Testis (tissue), 2 donors: ENCODE measurements at regions not wholly inside any gene's neighbourhood (a gene's known extent, or its start where the extent isn't known, plus 50 kb on each side); places are given as distances from the start of the nearest gene placed in this dataset.

Experiments used
- DNase-seq: peaks from one replicate; pipeline ENCODE4 v3.0.0-alpha.2; 2019
- H3K27ac ChIP-seq, 2 donors: fragments of 200-600 bp; sonication (generic); one replicate each; pipeline ENCODE4 v1.5.1; 2019
- H3K27me3 ChIP-seq: fragments of 200-600 bp; sonication (generic); one replicate; pipeline ENCODE4 v1.5.1; 2019
- H3K36me3 ChIP-seq: fragments of 200-600 bp; sonication (generic); one replicate; pipeline ENCODE4 v1.5.1; 2017; ENCODE audit warnings: low read depth; ENCODE audit errors: missing control alignments
- H3K4me1 ChIP-seq: fragments of 200-600 bp; sonication (generic); one replicate; pipeline ENCODE4 v1.5.1; 2019
- H3K4me3 ChIP-seq, 2 donors: fragments of 200-600 bp; sonication (generic); one replicate each; pipeline ENCODE4 v1.5.1; 2017 to 2019
- H3K9me3 ChIP-seq: fragments of 200-600 bp; sonication (generic); one replicate; pipeline ENCODE4 v1.5.1; 2017
- POLR2A ChIP-seq: fragments of 450-650 bp; IDR thresholded peaks from one replicate; pipeline ENCODE4 v1.6.1; 2017; ENCODE audit warnings: antibody characterized with exemption, mild to moderate bottlenecking, moderate library complexity
- WGBS, 2 donors: methylation state at CpG; one replicate each; pipeline ENCODE4 v1.1.5; 2018; 5-methylcytosine and 5-hydroxymethylcytosine counted together
- intact Hi-C: fragments of 100-400 bp; cut with DNase I; formaldehyde crosslinking; loops from one replicate; pipeline ENCODE4 v1.15.1; 2023; ENCODE audit warnings: low total_unique reads
- TF ChIP-seq, protein P1 (sequence below), 3 experiments: fragments of 450-650 bp in 2 of 3; fragments of 200-600 bp in 1 of 3; sonication (generic) in 1 of 3; IDR thresholded peaks; one replicate each; pipeline ENCODE4 v1.5.1; 2016 to 2019; ENCODE audit warnings: antibody characterized with exemption in 3 of 3, mild to moderate bottlenecking in 2 of 3, moderate library complexity in 1 of 3

DNA sequence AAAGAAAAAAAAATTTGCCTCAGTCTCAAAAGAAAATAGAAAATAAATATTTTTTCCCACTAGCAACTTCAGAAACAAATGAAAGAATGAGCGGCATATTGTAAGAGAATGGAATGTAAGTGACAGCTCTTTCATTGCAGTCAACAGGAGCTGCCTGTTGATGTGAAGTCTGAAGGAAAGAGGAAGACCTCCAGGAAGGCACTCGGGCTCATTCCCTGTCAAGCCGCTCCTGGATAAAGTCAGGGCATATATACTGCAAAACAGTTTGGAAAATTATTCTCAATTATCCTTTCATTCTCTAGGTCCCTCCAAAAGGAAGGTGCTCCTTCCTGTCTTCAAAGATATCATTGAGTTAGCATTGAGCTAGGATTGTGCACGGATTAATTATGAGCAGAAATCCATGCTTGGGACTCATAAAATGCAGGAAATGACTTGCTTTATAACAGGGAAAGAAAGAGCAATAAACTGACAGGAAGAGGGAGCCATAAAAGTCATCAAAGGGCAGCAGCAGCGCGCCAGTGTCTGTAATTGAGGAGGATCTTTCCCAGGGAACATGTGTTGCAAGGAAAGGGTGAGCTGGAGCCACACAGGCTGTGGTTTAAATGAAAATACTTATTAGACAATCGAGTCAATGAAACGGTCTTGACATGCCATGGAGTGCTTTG is 218.2 kb downstream of the C6orf118 start:
- no peak for DNase-seq
- H3K36me3 ChIP-seq, result no peaks in the 10 kb centered on the region
- no peak overlapping the region for H3K27ac ChIP-seq
- 34 to 40% methylated on average over 8 of the region's 8 CpGs for WGBS, 2 donors
- intact Hi-C loops, result no loop called here
- no peak overlapping the region for H3K4me3 ChIP-seq
- no peaks in the 10 kb centered on the region for H3K4me1 ChIP-seq
- no peak for TF ChIP-seq POLR2A
- TF ChIP-seq, protein P1, sequence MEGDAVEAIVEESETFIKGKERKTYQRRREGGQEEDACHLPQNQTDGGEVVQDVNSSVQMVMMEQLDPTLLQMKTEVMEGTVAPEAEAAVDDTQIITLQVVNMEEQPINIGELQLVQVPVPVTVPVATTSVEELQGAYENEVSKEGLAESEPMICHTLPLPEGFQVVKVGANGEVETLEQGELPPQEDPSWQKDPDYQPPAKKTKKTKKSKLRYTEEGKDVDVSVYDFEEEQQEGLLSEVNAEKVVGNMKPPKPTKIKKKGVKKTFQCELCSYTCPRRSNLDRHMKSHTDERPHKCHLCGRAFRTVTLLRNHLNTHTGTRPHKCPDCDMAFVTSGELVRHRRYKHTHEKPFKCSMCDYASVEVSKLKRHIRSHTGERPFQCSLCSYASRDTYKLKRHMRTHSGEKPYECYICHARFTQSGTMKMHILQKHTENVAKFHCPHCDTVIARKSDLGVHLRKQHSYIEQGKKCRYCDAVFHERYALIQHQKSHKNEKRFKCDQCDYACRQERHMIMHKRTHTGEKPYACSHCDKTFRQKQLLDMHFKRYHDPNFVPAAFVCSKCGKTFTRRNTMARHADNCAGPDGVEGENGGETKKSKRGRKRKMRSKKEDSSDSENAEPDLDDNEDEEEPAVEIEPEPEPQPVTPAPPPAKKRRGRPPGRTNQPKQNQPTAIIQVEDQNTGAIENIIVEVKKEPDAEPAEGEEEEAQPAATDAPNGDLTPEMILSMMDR (IDR thresholded peaks at IDR 0.05), result no peak
- H3K9me3 ChIP-seq, result no peaks in the 10 kb centered on the region
- no peaks in the 10 kb centered on the region for H3K27me3 ChIP-seq

DNA sequence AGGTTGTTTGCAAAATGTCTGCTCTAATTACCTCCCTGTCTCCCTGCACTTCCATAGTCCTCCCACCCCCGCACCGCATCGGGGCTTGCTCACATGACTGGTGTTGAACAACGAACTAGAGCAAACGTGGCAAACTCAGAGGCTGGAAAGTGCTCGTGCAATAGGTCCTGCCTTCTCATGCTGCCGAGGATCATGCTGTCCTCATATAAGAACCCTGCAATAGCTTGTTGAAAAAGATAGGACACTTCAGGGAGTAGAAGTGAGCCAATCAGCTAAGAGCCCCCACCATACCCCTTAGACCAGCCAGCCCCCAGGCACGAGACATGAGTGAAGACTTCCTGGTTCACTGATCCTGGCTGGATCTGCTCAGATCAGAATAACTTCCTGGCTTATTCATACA is 219.2 kb downstream of the C6orf118 start:
- H3K27ac ChIP-seq, result no peak overlapping the region

DNA sequence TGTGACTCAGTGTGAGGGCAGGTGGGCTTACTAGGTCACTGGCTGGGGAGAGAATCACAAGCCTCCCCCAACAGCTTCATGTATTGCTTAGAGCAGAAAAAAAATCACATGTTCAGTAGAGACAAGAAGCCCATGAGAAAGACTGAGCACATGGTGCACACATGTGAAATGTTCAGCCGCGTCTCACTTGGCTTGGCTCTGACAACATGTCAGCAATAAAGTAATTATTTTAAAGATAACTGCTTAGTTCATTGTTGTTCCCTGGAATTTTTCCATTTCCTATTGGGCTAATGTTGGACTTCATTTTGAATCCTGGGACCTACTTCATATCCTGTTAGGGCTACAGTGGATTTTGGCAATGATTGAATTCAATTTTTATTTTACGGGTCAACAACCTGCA is 222.6 kb downstream of the C6orf118 start:
- intact Hi-C loops, result no loop called here
- H3K27me3 ChIP-seq, result no peaks in the 10 kb centered on the region
- WGBS, 2 donors, result 60 to 66% methylated on average over 3 of the region's 3 CpGs
- no peak for DNase-seq
- no peaks in the 10 kb centered on the region for H3K9me3 ChIP-seq
- no peaks in the 10 kb centered on the region for H3K4me1 ChIP-seq
- TF ChIP-seq POLR2A, result no peak
- TF ChIP-seq, protein P1 (IDR thresholded peaks at IDR 0.05), result no peak
- H3K36me3 ChIP-seq, result no peaks in the 10 kb centered on the region
- H3K4me3 ChIP-seq, result no peak overlapping the region
- no peak overlapping the region for H3K27ac ChIP-seq

More for the DNA sequence above, 219.2 kb downstream of the C6orf118 start:
- DNase-seq, result no peak
- intact Hi-C loops, result no loop called here
- no peaks in the 10 kb centered on the region for H3K4me1 ChIP-seq
- no peak for TF ChIP-seq POLR2A
- TF ChIP-seq, protein P1 (IDR thresholded peaks at IDR 0.05), result no peak
- WGBS, 2 donors, result 66 to 69% methylated on average over 8 of the region's 8 CpGs
- H3K36me3 ChIP-seq, result no peaks in the 10 kb centered on the region
- no peak overlapping the region for H3K4me3 ChIP-seq
- H3K9me3 ChIP-seq, result no peaks in the 10 kb centered on the region
- no peaks in the 10 kb centered on the region for H3K27me3 ChIP-seq

DNA sequence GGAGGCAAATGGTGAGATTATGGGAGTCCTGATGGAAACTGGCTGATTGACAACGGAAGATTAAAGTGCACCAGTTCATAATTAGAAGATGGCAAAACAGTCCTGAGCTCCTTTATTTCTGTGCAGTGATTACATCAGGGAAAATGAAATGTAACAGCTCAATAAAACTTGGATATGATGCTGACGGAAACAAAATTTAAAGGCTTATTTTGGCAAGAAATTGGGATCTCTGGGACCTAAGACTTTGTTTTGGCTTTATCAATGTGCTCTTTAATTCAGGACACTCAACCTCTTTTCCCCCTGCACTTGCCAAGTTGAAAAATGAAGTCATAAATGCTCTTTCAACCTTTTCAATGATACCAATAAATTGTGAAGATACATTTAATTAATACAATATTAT is 226.8 kb downstream of the C6orf118 start:
- WGBS, 2 donors, result 74 to 76% methylated on average over 2 of the region's 2 CpGs
- Histone ChIP-seq H3K27ac (no peak overlapping the region), H3K36me3 (no peaks in the 10 kb centered on the region), H3K4me3 (no peak overlapping the region), H3K27me3 (no peaks in the 10 kb centered on the region), H3K4me1 (no peaks in the 10 kb centered on the region), H3K9me3 (no peaks in the 10 kb centered on the region)
- intact Hi-C loops, result no loop called here
- TF ChIP-seq POLR2A, result no peak
- TF ChIP-seq, protein P1 (IDR thresholded peaks at IDR 0.05), result no peak
- no peak for DNase-seq

DNA sequence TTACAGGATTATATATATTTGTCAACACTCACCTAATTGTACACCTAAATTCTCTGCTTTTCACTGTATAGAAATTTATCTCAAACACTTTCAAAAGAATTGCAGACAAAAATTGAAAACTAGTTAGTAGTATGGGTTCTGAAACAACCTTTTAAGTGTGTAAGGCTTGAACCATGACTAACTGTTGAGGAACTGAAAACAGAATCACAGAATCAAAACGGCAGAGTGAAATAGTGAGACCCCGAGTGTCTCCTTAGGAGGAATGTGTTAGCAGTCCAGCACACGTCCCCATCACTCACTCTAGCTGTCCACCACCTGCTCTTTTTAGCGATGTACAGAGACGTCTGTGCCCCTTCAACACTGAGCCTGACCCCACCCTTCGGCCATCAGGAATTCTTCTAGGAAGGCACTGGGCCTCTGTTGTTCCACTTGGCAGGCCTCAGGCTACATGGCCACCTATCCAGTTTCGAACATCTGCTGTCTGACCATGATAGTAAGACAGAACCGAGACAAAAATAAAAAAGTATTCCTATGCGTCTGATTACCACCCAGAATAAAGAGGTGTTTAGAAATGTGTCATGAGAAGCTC is 227.4 kb downstream of the C6orf118 start:
- no peak overlapping the region for H3K27ac ChIP-seq
- WGBS, 2 donors, result 70 to 79% methylated on average over 9 of the region's 9 CpGs
- intact Hi-C loops, result no loop called here
- no peak overlapping the region for H3K4me3 ChIP-seq
- H3K4me1 ChIP-seq, result no peaks in the 10 kb centered on the region
- H3K36me3 ChIP-seq, result no peaks in the 10 kb centered on the region
- no peaks in the 10 kb centered on the region for H3K27me3 ChIP-seq
- no peak for DNase-seq
- TF ChIP-seq, protein P1 (IDR thresholded peaks at IDR 0.05), result no peak
- TF ChIP-seq POLR2A, result no peak
- no peaks in the 10 kb centered on the region for H3K9me3 ChIP-seq
